HG02981 (cell line): ENCODE measurements at regions not wholly inside any gene's neighbourhood (a gene's known extent, or its start where the extent isn't known, plus 50 kb on each side); places are given as distances from the start of the nearest gene placed in this dataset.
"Not testable (repeated sequence)": the region's sequence is repeated elsewhere in the genome, so short reads cannot be mapped to it uniquely, and the experiment has no call there.

ENCODE experiments used
- ATAC-seq: cut with Tn5 transposase; IDR thresholded peaks from one replicate; pipeline ENCODE4 v1.9.1; 2021; ENCODE audit warnings: mild to moderate bottlenecking, moderate library complexity; ENCODE audit not compliant: unreplicated experiment

GRCh38 chr5:168140241-168140640, 151.2 kb upstream of the WWC1 start:
- no peak for ATAC-seq

- ATAC-seq, result no peak
Measured at GRCh38 chr5:168142402-168142801, 149.0 kb upstream of the WWC1 start.

- not testable (repeated sequence) for ATAC-seq
Measured at GRCh38 chr5:168143521-168143920, 147.9 kb upstream of the WWC1 start.

GRCh38 chr5:168147106-168147505, 144.3 kb upstream of the WWC1 start:
- ATAC-seq, result no peak

GRCh38 chr5:168147568-168148360, 143.7 kb upstream of the WWC1 start:
- no peak for ATAC-seq

GRCh38 chr5:168151041-168151440, 140.4 kb upstream of the WWC1 start:
- no peak for ATAC-seq

GRCh38 chr5:168152660-168153059, 138.8 kb upstream of the WWC1 start:
- ATAC-seq, result no peak

- ATAC-seq, result no peak
Measured at GRCh38 chr5:168153263-168153875, 138.1 kb upstream of the WWC1 start.

- no peak for ATAC-seq
Measured at GRCh38 chr5:168153876-168154270, 137.6 kb upstream of the WWC1 start.

GRCh38 chr5:168155585-168155984, 135.9 kb upstream of the WWC1 start:
- no peak for ATAC-seq

- no peak for ATAC-seq
Measured at GRCh38 chr5:168156170-168156569, 135.3 kb upstream of the WWC1 start.

- no peak for ATAC-seq
Measured at GRCh38 chr5:168157141-168157540, 134.3 kb upstream of the WWC1 start.

GRCh38 chr5:168159425-168159824, 132.0 kb upstream of the WWC1 start:
- peak; percentile 59 for ATAC-seq

- no peak for ATAC-seq
Measured at GRCh38 chr5:168162464-168162863, 129.0 kb upstream of the WWC1 start.

- no peak for ATAC-seq
Measured at GRCh38 chr5:168163966-168164365, 127.5 kb upstream of the WWC1 start.

GRCh38 chr5:168165221-168165914, 126.1 kb upstream of the WWC1 start:
- ATAC-seq, result no peak

- no peak for ATAC-seq
Measured at GRCh38 chr5:168165977-168166376, 125.5 kb upstream of the WWC1 start.

GRCh38 chr5:168167338-168167737, 124.1 kb upstream of the WWC1 start:
- ATAC-seq, result no peak

GRCh38 chr5:168168978-168169698, 122.3 kb upstream of the WWC1 start:
- ATAC-seq, result no peak

GRCh38 chr5:168169791-168170190, 121.7 kb upstream of the WWC1 start:
- no peak for ATAC-seq
